ENCODE measurements at regions not wholly inside any gene's neighbourhood (a gene's known extent, or its start where the extent isn't known, plus 50 kb on each side); places are given as distances from the start of the nearest gene placed in this dataset.

- no peaks in the 10 kb centered on the region for H3K9me2 ChIP-seq (replicated peaks; ENCODE audit: low read depth, low read length)
- H3K79me2 ChIP-seq (ENCODE audit: insufficient read depth, low read length), result no peaks in the 10 kb centered on the region
- peaks cover 12% of the 10 kb centered on the region for H3K4me1 ChIP-seq (ENCODE audit: insufficient read depth, low read length, poor library complexity, severe bottlenecking)
- no peak overlapping the region for H2AFZ ChIP-seq (ENCODE audit: low read length)
- no peak overlapping the region for H3K4me2 ChIP-seq (ENCODE audit: low read depth, low read length, poor library complexity, severe bottlenecking)
- H4K20me1 ChIP-seq (ENCODE audit: insufficient read depth, low read length, poor library complexity, severe bottlenecking), result no peaks in the 10 kb centered on the region
- TF ChIP-seq EZH2phosphoT487 (IDR thresholded peaks at IDR 0.05; ENCODE audit: borderline replicate concordance), result no peak
- TF ChIP-seq, protein P1, sequence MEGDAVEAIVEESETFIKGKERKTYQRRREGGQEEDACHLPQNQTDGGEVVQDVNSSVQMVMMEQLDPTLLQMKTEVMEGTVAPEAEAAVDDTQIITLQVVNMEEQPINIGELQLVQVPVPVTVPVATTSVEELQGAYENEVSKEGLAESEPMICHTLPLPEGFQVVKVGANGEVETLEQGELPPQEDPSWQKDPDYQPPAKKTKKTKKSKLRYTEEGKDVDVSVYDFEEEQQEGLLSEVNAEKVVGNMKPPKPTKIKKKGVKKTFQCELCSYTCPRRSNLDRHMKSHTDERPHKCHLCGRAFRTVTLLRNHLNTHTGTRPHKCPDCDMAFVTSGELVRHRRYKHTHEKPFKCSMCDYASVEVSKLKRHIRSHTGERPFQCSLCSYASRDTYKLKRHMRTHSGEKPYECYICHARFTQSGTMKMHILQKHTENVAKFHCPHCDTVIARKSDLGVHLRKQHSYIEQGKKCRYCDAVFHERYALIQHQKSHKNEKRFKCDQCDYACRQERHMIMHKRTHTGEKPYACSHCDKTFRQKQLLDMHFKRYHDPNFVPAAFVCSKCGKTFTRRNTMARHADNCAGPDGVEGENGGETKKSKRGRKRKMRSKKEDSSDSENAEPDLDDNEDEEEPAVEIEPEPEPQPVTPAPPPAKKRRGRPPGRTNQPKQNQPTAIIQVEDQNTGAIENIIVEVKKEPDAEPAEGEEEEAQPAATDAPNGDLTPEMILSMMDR (conservative IDR thresholded peaks at IDR 0.05; ENCODE audit: low read length), result no peak
- no peak overlapping the region for H3K9ac ChIP-seq (ENCODE audit: low read depth, low read length, poor library complexity, severe bottlenecking)
- H3K36me3 ChIP-seq (ENCODE audit: insufficient read depth, low read length), result no peaks in the 10 kb centered on the region
- no peaks in the 10 kb centered on the region; the same call in 1 of the 2 replicates for H3K9me3 ChIP-seq (ENCODE audit: insufficient read depth, low read depth, low read length)
- H3F3A ChIP-seq (ENCODE audit: low read depth), result no peaks in the 10 kb centered on the region
- no peak overlapping the region for H3K4me3 ChIP-seq (ENCODE audit: low read length, poor library complexity, severe bottlenecking)
- no peaks in the 10 kb centered on the region for H3K27me3 ChIP-seq (ENCODE audit: insufficient read depth, low read length, poor library complexity, severe bottlenecking)
Measured at GRCh38 chr4:67020438-67020797, 524.9 kb downstream of the CENPC start.

- Histone ChIP-seq H3K36me3 (ENCODE audit: insufficient read depth, low read length) (no peaks in the 10 kb centered on the region), H3K9me3 (ENCODE audit: insufficient read depth, low read depth, low read length) (no peaks in the 10 kb centered on the region; the same call in 1 of the 2 replicates), H3K9me2 (replicated peaks; ENCODE audit: low read depth, low read length) (no peaks in the 10 kb centered on the region), H3K4me3 (ENCODE audit: low read length, poor library complexity, severe bottlenecking) (no peak overlapping the region), H3K4me2 (ENCODE audit: low read depth, low read length, poor library complexity, severe bottlenecking) (no peak overlapping the region), H3K4me1 (ENCODE audit: insufficient read depth, low read length, poor library complexity, severe bottlenecking) (peaks cover 11% of the 10 kb centered on the region), H2AFZ (ENCODE audit: low read length) (no peak overlapping the region), H4K20me1 (ENCODE audit: insufficient read depth, low read length, poor library complexity, severe bottlenecking) (no peaks in the 10 kb centered on the region), H3K9ac (ENCODE audit: low read depth, low read length, poor library complexity, severe bottlenecking) (no peak overlapping the region), H3F3A (ENCODE audit: low read depth) (no peaks in the 10 kb centered on the region), H3K27me3 (ENCODE audit: insufficient read depth, low read length, poor library complexity, severe bottlenecking) (no peaks in the 10 kb centered on the region), H3K79me2 (ENCODE audit: insufficient read depth, low read length) (no peaks in the 10 kb centered on the region)
- TF ChIP-seq EZH2phosphoT487 (IDR thresholded peaks at IDR 0.05; ENCODE audit: borderline replicate concordance), result no peak
- TF ChIP-seq, protein P1 (conservative IDR thresholded peaks at IDR 0.05; ENCODE audit: low read length), result no peak
Measured at GRCh38 chr4:67019686-67020437, 525.4 kb downstream of the CENPC start.

DNA sequence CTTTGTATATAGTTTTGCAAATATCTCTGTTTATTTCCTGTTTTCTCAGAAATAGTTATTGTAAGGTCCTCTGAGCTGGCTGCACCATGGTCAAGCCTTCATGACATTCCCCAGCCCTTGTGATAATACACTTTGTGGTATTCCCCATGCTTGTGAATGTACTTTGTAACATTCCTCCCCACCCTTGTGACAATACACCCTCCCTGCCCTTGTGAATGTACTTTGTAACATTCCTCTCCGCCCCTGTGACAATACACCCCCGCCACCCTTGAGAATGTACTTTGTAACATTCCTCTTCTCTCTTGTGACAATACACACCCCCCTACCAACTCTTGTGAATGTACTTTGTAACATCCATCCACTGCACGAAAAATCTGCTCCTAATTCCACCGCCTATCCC lies 530.7 kb downstream of the CENPC start:
- H3K79me2 ChIP-seq (ENCODE audit: insufficient read depth, low read length), result no peaks in the 10 kb centered on the region
- no peak for TF ChIP-seq EZH2phosphoT487 (IDR thresholded peaks at IDR 0.05; ENCODE audit: borderline replicate concordance)
- TF ChIP-seq, protein P1 (conservative IDR thresholded peaks at IDR 0.05; ENCODE audit: low read length), result no peak
- H3K9ac ChIP-seq (ENCODE audit: low read depth, low read length, poor library complexity, severe bottlenecking), result no peak overlapping the region
- no peaks in the 10 kb centered on the region for H3K9me2 ChIP-seq (replicated peaks; ENCODE audit: low read depth, low read length)
- H3K9me3 ChIP-seq (ENCODE audit: insufficient read depth, low read depth, low read length), result no peaks in the 10 kb centered on the region; the same call in 1 of the 2 replicates
- H3K4me3 ChIP-seq (ENCODE audit: low read length, poor library complexity, severe bottlenecking), result no peak overlapping the region
- no peaks in the 10 kb centered on the region for H3K27me3 ChIP-seq (ENCODE audit: insufficient read depth, low read length, poor library complexity, severe bottlenecking)
- H3F3A ChIP-seq (ENCODE audit: low read depth), result no peaks in the 10 kb centered on the region
- H3K36me3 ChIP-seq (ENCODE audit: insufficient read depth, low read length), result no peaks in the 10 kb centered on the region
- no peaks in the 10 kb centered on the region for H3K4me1 ChIP-seq (ENCODE audit: insufficient read depth, low read length, poor library complexity, severe bottlenecking)
- no peak overlapping the region for H2AFZ ChIP-seq (ENCODE audit: low read length)
- H4K20me1 ChIP-seq (ENCODE audit: insufficient read depth, low read length, poor library complexity, severe bottlenecking), result no peaks in the 10 kb centered on the region
- H3K4me2 ChIP-seq (ENCODE audit: low read depth, low read length, poor library complexity, severe bottlenecking), result no peak overlapping the region
